Panc1 (cell line): ENCODE measurements at regions not wholly inside any gene's neighbourhood (a gene's known extent, or its start where the extent isn't known, plus 50 kb on each side); places are given as distances from the start of the nearest gene placed in this dataset.

Experiments
- ATAC-seq: fragments of 200-7000 bp; cut with Tn5 transposase; 2 replicates; pipeline ENCODE4 v1.9.1; 2020; ENCODE audit warnings: mild to moderate bottlenecking, moderate library complexity
- BruUV-seq: library from RNA; stranded (reverse); fragments of 400-500 nt; replicated peaks from 2 replicates; lab custom pipeline; 2021; lab: Mats Ljungman, UMichigan
- CTCF ChIA-PET: fragments of 300-600 bp; sonication (Branson Sonifier 250); formaldehyde crosslinking; loops from one replicate; lab custom pipeline; 2022; ENCODE audit warnings: antibody characterized with exemption; lab: Charles Lee
- POLR2A ChIA-PET: fragments of 300-600 bp; sonication (Branson Sonifier 250); formaldehyde crosslinking; loops from one replicate; lab custom pipeline; 2022; ENCODE audit warnings: antibody characterized with exemption; lab: Charles Lee
- DNase-seq: peaks from one replicate; pipeline ENCODE4 v3.0.0-alpha.2; 2010; ENCODE audit warnings: low read depth, low spot score
- H3K27ac ChIP-seq: 2 replicates; pipeline ENCODE4 v1.5.1; 2011; ENCODE audit warnings: mild to moderate bottlenecking, low read length, inconsistent platforms
- H3K27me3 ChIP-seq: fragments of 200-500 bp; sonication (Bioruptor generic); 2 replicates; pipeline ENCODE4 v1.6.0; 2014; ENCODE audit warnings: low read length, inconsistent platforms; ENCODE audit not compliant: control insufficient read depth, insufficient read depth
- H3K36me3 ChIP-seq: fragments of 200-500 bp; sonication (Bioruptor generic); 2 replicates; pipeline ENCODE4 v1.5.1; 2014; ENCODE audit warnings: inconsistent platforms, mild to moderate bottlenecking, low read length, moderate library complexity; ENCODE audit not compliant: control insufficient read depth, insufficient read depth
- H3K4me1 ChIP-seq: 2 replicates; pipeline ENCODE4 v1.5.1; 2011; ENCODE audit warnings: inconsistent platforms, mild to moderate bottlenecking, low read length, moderate library complexity; ENCODE audit not compliant: control insufficient read depth, insufficient read depth
- H3K4me3 ChIP-seq, 2 experiments: 2 replicates each; pipeline ENCODE4 v1.5.1; 2011 to 2012; ENCODE audit warnings: low read depth in 2 of 2, low read length in 2 of 2, mild to moderate bottlenecking in 2 of 2, inconsistent platforms in 1 of 2, moderate library complexity in 1 of 2
- H3K9me3 ChIP-seq: fragments of 200-500 bp; sonication (Bioruptor generic); 2 replicates; pipeline ENCODE4 v1.5.1; 2014; ENCODE audit warnings: low read depth, mild to moderate bottlenecking, inconsistent platforms, low read length, moderate library complexity; ENCODE audit not compliant: control insufficient read depth, insufficient read depth
- CTCF ChIP-seq: fragments of 450-650 bp; IDR thresholded peaks from 2 replicates; pipeline ENCODE4 v1.5.1; 2017; ENCODE audit warnings: mild to moderate bottlenecking
- POLR2AphosphoS5 ChIP-seq: IDR thresholded peaks from 2 replicates; pipeline ENCODE4 v1.6.1; 2012; ENCODE audit warnings: mild to moderate bottlenecking, low read depth, low read length, moderate library complexity
- REST ChIP-seq, 2 experiments: IDR thresholded peaks; 2 replicates each; pipeline ENCODE4 v1.6.1; 2011 to 2012; ENCODE audit warnings: low read depth in 2 of 2, control low read depth in 1 of 2, low read length in 1 of 2, mild to moderate bottlenecking in 1 of 2, moderate library complexity in 1 of 2; ENCODE audit not compliant: insufficient read depth in 1 of 2
- SIN3A ChIP-seq: IDR thresholded peaks from 2 replicates; pipeline ENCODE4 v1.6.1; 2012; ENCODE audit warnings: low read depth, mild to moderate bottlenecking, low read length, moderate library complexity, borderline replicate concordance; ENCODE audit not compliant: insufficient read depth
- TCF7L2 ChIP-seq: IDR thresholded peaks from 2 replicates; pipeline ENCODE4 v1.6.1; 2011; ENCODE audit warnings: mild to moderate bottlenecking, low read depth, low read length, inconsistent platforms
- in situ Hi-C: cut with HindIII; loops from 2 replicates; pipeline ENCODE4 v1.10.0; 2016; ENCODE audit warnings: low sequenced_read_pairs, low pct_unique_long_range_greater_than_20kb
- intact Hi-C: fragments of 100-400 bp; cut with micrococcal nuclease; formaldehyde crosslinking; loops from one replicate; pipeline ENCODE4 v1.10.0; 2022; ENCODE audit not compliant: unreplicated experiment

DNA sequence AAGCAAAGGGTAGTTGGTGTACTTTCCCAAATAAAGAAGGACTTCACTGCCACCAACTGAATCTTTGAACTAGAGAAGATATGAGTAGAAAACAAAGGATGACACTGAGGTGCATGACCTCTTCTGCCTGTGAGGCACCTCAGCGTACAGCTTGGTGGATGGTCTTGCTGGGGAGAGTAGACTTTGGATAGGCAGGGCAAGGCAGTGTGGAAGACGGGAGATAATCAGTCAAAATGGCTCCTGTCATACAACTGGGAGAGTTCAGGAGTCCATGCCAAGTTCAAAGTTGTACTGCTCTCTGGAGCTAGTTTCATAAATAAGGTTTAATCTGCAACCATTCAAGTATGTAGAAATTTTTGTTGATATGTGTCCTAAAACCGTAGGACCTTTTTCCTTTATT is 143.4 kb downstream of the BARHL2 start:
- CTCF ChIA-PET: no interaction called here
- BruUV-seq: no TSS peak
- no peaks in the 10 kb centered on the region for H3K4me1 ChIP-seq
- no peak for ATAC-seq
- no peak overlapping the region for H3K4me3 ChIP-seq
- H3K27ac ChIP-seq: no peak overlapping the region
- POLR2A ChIA-PET: no interaction called here
- no peaks in the 10 kb centered on the region for H3K27me3 ChIP-seq
- in situ Hi-C loops: no loop called here
- TF ChIP-seq SIN3A: no peak
- no peak for TF ChIP-seq TCF7L2
- TF ChIP-seq POLR2AphosphoS5: no peak
- no peak for TF ChIP-seq REST (IDR thresholded peaks at IDR 0.05; ENCODE audit: insufficient read depth in 1 of 2, low read depth in 2 of 2, low read length in 1 of 2)
- no peak for TF ChIP-seq CTCF
- intact Hi-C loops: loop anchor here (10.0 kb wide), 1 partner anchor 439 kb away; no protein-coding TSS in a partner anchor
- no peaks in the 10 kb centered on the region for H3K36me3 ChIP-seq
- no peaks in the 10 kb centered on the region for H3K9me3 ChIP-seq
- no peak for DNase-seq

- DNase-seq: no peak
- BruUV-seq: no TSS peak
- no peak overlapping the region for H3K4me3 ChIP-seq
- no peak overlapping the region for H3K27ac ChIP-seq
- POLR2A ChIA-PET: no interaction called here
- no peaks in the 10 kb centered on the region for H3K36me3 ChIP-seq
- ATAC-seq: no peak
- H3K27me3 ChIP-seq: no peaks in the 10 kb centered on the region
- CTCF ChIA-PET: no interaction called here
- no peaks in the 10 kb centered on the region for H3K4me1 ChIP-seq
- no peaks in the 10 kb centered on the region for H3K9me3 ChIP-seq
- TF ChIP-seq SIN3A (no peak), REST (IDR thresholded peaks at IDR 0.05; ENCODE audit: insufficient read depth in 1 of 2, low read depth in 2 of 2, low read length in 1 of 2) (no peak), TCF7L2 (no peak), POLR2AphosphoS5 (no peak), CTCF (no peak)
- intact Hi-C loops (loop anchor here (10.0 kb wide), 1 partner anchor 438 kb away; no protein-coding TSS in a partner anchor), in situ Hi-C loops (no loop called here)
These were observed 144.7 kb downstream of the BARHL2 start for GRCh38 chr1:90572446-90572845.
